GM12878 (cell line): ENCODE measurements at regions not wholly inside any gene's neighbourhood (a gene's known extent, or its start where the extent isn't known, plus 50 kb on each side); places are given as distances from the start of the nearest gene placed in this dataset.

Experiments used
- HDAC6 ChIP-seq: fragments of 200-600 bp; sonication (generic); IDR thresholded peaks from one replicate; pipeline ENCODE4 v1.8.0; 2017; ENCODE audit warnings: antibody characterized with exemption; ENCODE audit not compliant: unreplicated experiment
- STAT3 ChIP-seq: IDR thresholded peaks from 2 replicates; pipeline ENCODE4 v1.6.1; 2011; ENCODE audit warnings: low read depth, low read length, improper control_type of control experiment
- USF2 ChIP-seq: IDR thresholded peaks from 2 replicates; pipeline ENCODE4 v1.6.1; 2011; ENCODE audit warnings: low read depth, low read length, improper control_type of control experiment, borderline replicate concordance
- TF ChIP-seq, protein P1 (sequence below): IDR thresholded peaks from 2 replicates; pipeline ENCODE4 v1.6.1; 2012; ENCODE audit warnings: low read length, inconsistent platforms
- TF ChIP-seq, protein P2 (sequence below), 3 experiments: IDR thresholded peaks in 2 of 3; conservative IDR thresholded peaks in 1 of 3; 2 replicates each; pipeline ENCODE4 v1.5.1; 2011; ENCODE audit warnings: low read depth in 3 of 3, low read length in 3 of 3, mild to moderate bottlenecking in 3 of 3, control low read depth in 2 of 3, moderate library complexity in 2 of 3, inconsistent platforms in 1 of 3, mixed read lengths in 1 of 3; ENCODE audit not compliant: control insufficient read depth in 2 of 3, insufficient read depth in 1 of 3; ENCODE audit errors: extremely low read depth in 1 of 3
- TF ChIP-seq, protein P3 (sequence below): IDR thresholded peaks from 2 replicates; pipeline ENCODE4 v1.6.1; 2012; ENCODE audit warnings: low read depth, low read length, improper control_type of control experiment
- TF ChIP-seq, protein P4 (sequence below): IDR thresholded peaks from 2 replicates; pipeline ENCODE4 v1.6.1; 2012; ENCODE audit warnings: improper control_type of control experiment, low read depth, low read length; ENCODE audit not compliant: insufficient replicate concordance

DNA sequence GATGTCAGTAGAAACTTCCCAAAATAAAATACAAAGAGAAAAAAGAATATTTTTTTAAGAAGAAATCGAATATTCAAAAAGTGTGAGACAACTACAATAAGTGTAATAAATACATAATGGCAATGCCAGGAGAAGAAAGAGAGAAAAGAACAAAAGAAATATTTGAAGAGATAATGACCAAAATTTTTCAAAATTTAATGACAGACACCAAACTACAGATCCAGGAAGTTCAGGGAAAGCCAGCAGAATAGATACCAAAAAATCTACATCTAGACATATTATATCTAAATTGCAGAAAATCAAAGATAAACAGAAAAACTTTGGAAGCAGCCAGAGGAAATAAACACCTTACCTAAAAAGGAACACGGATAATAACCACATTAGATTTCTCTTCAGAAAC lies 66.8 kb upstream of the CDK1 start:
- TF ChIP-seq, protein P1, sequence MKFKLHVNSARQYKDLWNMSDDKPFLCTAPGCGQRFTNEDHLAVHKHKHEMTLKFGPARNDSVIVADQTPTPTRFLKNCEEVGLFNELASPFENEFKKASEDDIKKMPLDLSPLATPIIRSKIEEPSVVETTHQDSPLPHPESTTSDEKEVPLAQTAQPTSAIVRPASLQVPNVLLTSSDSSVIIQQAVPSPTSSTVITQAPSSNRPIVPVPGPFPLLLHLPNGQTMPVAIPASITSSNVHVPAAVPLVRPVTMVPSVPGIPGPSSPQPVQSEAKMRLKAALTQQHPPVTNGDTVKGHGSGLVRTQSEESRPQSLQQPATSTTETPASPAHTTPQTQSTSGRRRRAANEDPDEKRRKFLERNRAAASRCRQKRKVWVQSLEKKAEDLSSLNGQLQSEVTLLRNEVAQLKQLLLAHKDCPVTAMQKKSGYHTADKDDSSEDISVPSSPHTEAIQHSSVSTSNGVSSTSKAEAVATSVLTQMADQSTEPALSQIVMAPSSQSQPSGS, result no peak
- TF ChIP-seq USF2, result no peak
- TF ChIP-seq, protein P2, sequence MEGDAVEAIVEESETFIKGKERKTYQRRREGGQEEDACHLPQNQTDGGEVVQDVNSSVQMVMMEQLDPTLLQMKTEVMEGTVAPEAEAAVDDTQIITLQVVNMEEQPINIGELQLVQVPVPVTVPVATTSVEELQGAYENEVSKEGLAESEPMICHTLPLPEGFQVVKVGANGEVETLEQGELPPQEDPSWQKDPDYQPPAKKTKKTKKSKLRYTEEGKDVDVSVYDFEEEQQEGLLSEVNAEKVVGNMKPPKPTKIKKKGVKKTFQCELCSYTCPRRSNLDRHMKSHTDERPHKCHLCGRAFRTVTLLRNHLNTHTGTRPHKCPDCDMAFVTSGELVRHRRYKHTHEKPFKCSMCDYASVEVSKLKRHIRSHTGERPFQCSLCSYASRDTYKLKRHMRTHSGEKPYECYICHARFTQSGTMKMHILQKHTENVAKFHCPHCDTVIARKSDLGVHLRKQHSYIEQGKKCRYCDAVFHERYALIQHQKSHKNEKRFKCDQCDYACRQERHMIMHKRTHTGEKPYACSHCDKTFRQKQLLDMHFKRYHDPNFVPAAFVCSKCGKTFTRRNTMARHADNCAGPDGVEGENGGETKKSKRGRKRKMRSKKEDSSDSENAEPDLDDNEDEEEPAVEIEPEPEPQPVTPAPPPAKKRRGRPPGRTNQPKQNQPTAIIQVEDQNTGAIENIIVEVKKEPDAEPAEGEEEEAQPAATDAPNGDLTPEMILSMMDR (IDR thresholded peaks at IDR 0.05 in 2 of 3, conservative IDR thresholded peaks at IDR 0.05 in 1 of 3; ENCODE audit: control insufficient read depth in 2 of 3, extremely low read depth in 1 of 3, insufficient read depth in 1 of 3, low read depth in 3 of 3, low read length in 3 of 3), result no peak
- TF ChIP-seq, protein P3, sequence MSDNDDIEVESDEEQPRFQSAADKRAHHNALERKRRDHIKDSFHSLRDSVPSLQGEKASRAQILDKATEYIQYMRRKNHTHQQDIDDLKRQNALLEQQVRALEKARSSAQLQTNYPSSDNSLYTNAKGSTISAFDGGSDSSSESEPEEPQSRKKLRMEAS, result no peak
- no peak for TF ChIP-seq STAT3
- no peak for TF ChIP-seq HDAC6
- TF ChIP-seq, protein P4, sequence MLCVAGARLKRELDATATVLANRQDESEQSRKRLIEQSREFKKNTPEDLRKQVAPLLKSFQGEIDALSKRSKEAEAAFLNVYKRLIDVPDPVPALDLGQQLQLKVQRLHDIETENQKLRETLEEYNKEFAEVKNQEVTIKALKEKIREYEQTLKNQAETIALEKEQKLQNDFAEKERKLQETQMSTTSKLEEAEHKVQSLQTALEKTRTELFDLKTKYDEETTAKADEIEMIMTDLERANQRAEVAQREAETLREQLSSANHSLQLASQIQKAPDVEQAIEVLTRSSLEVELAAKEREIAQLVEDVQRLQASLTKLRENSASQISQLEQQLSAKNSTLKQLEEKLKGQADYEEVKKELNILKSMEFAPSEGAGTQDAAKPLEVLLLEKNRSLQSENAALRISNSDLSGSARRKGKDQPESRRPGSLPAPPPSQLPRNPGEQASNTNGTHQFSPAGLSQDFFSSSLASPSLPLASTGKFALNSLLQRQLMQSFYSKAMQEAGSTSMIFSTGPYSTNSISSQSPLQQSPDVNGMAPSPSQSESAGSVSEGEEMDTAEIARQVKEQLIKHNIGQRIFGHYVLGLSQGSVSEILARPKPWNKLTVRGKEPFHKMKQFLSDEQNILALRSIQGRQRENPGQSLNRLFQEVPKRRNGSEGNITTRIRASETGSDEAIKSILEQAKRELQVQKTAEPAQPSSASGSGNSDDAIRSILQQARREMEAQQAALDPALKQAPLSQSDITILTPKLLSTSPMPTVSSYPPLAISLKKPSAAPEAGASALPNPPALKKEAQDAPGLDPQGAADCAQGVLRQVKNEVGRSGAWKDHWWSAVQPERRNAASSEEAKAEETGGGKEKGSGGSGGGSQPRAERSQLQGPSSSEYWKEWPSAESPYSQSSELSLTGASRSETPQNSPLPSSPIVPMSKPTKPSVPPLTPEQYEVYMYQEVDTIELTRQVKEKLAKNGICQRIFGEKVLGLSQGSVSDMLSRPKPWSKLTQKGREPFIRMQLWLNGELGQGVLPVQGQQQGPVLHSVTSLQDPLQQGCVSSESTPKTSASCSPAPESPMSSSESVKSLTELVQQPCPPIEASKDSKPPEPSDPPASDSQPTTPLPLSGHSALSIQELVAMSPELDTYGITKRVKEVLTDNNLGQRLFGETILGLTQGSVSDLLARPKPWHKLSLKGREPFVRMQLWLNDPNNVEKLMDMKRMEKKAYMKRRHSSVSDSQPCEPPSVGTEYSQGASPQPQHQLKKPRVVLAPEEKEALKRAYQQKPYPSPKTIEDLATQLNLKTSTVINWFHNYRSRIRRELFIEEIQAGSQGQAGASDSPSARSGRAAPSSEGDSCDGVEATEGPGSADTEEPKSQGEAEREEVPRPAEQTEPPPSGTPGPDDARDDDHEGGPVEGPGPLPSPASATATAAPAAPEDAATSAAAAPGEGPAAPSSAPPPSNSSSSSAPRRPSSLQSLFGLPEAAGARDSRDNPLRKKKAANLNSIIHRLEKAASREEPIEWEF, result no peak
